Liver (tissue), 8 donors: ENCODE measurements at regions not wholly inside any gene's neighbourhood (a gene's known extent, or its start where the extent isn't known, plus 50 kb on each side); places are given as distances from the start of the nearest gene placed in this dataset.

Experiments
- DNase-seq: peaks from one replicate; pipeline ENCODE4 v3.0.0-alpha.2; 2017; ENCODE audit warnings: low spot score
- H3K27ac ChIP-seq, 2 donors: one replicate each; pipeline ENCODE4 v1.7.0; 2013; ENCODE audit warnings: inconsistent platforms in 2 of 2, low read length in 2 of 2, control low read depth in 1 of 2, low read depth in 1 of 2, mild to moderate bottlenecking in 1 of 2
- H3K27me3 ChIP-seq, 4 donors: one replicate each; pipeline versions ENCODE4 v1.6.1 to v1.7.0; 2013; ENCODE audit warnings: low read length in 3 of 4, inconsistent platforms in 1 of 4, mild to moderate bottlenecking in 1 of 4, moderate library complexity in 1 of 4; ENCODE audit not compliant: control insufficient read depth in 4 of 4, insufficient read depth in 4 of 4
- H3K36me3 ChIP-seq, 4 donors: one replicate each; pipeline versions ENCODE4 v1.6.1 to v1.7.0; 2013; ENCODE audit warnings: low read length in 3 of 4, mild to moderate bottlenecking in 3 of 4, low read depth in 1 of 4, moderate library complexity in 1 of 4; ENCODE audit not compliant: control insufficient read depth in 4 of 4, insufficient read depth in 3 of 4
- H3K4me1 ChIP-seq, 4 donors: one replicate each; pipeline versions ENCODE4 v1.6.1 to v1.7.0; 2013; ENCODE audit warnings: low read length in 3 of 4, mild to moderate bottlenecking in 3 of 4, moderate library complexity in 1 of 4; ENCODE audit not compliant: control insufficient read depth in 4 of 4, insufficient read depth in 4 of 4
- H3K4me3 ChIP-seq, 3 donors: one replicate each; pipeline versions ENCODE4 v1.6.1 to v1.7.0; 2013; ENCODE audit warnings: low read length in 3 of 3, control low read depth in 1 of 3, low read depth in 1 of 3, mild to moderate bottlenecking in 1 of 3
- H3K9ac ChIP-seq, 2 donors: one replicate each; pipeline ENCODE4 v1.7.0; 2013; ENCODE audit warnings: low read length in 2 of 2, mild to moderate bottlenecking in 2 of 2, moderate library complexity in 2 of 2, control low read depth in 1 of 2, low read depth in 1 of 2
- H3K9me3 ChIP-seq, 4 donors: one replicate each; pipeline versions ENCODE4 v1.6.1 to v1.7.0; 2013; ENCODE audit warnings: low read length in 3 of 4; ENCODE audit not compliant: control insufficient read depth in 4 of 4
- ATF3 ChIP-seq: IDR thresholded peaks from 2 replicates; pipeline ENCODE4 v1.6.1; 2016; ENCODE audit warnings: antibody characterized with exemption
- CTCF ChIP-seq: fragments of 150-350 bp; IDR thresholded peaks from 2 replicates; pipeline ENCODE4 v1.5.1; 2017; ENCODE audit warnings: improper control_type of control experiment, low read depth, low read length; ENCODE audit not compliant: missing input control
- EGR1 ChIP-seq, 2 donors: IDR thresholded peaks; 2 replicates each; pipeline ENCODE4 v1.6.1; 2016 to 2018; ENCODE audit warnings: antibody characterized with exemption in 2 of 2, low read depth in 2 of 2
- FOXA1 ChIP-seq: IDR thresholded peaks from 2 replicates; pipeline ENCODE4 v1.6.1; 2016; ENCODE audit warnings: antibody characterized with exemption
- GABPA ChIP-seq, 2 donors: IDR thresholded peaks in 1 of 2; conservative IDR thresholded peaks in 1 of 2; 2 replicates each; pipeline ENCODE4 v1.6.1; 2016; ENCODE audit warnings: antibody characterized with exemption in 2 of 2, mild to moderate bottlenecking in 1 of 2, moderate library complexity in 1 of 2
- HNF4A ChIP-seq, 2 donors: conservative IDR thresholded peaks; 2 replicates each; pipeline ENCODE4 v1.6.1; 2016; ENCODE audit warnings: antibody characterized with exemption in 2 of 2, mild to moderate bottlenecking in 2 of 2
- HNF4G ChIP-seq: IDR thresholded peaks from 2 replicates; pipeline ENCODE4 v1.6.1; 2016; ENCODE audit warnings: antibody characterized with exemption
- JUND ChIP-seq, 2 donors: IDR thresholded peaks; 2 replicates each; pipeline ENCODE4 v1.6.1; 2016; ENCODE audit warnings: antibody characterized with exemption in 2 of 2
- MAX ChIP-seq: IDR thresholded peaks from 2 replicates; pipeline ENCODE4 v1.6.1; 2016; ENCODE audit warnings: antibody characterized with exemption
- NR2F2 ChIP-seq: IDR thresholded peaks from 2 replicates; pipeline ENCODE4 v1.6.1; 2016; ENCODE audit warnings: antibody characterized with exemption
- RAD21 ChIP-seq, 2 donors: IDR thresholded peaks; 2 replicates each; pipeline ENCODE4 v1.6.1; 2016; ENCODE audit warnings: antibody characterized with exemption in 2 of 2, mild to moderate bottlenecking in 2 of 2
- RXRA ChIP-seq, 2 donors: IDR thresholded peaks; 2 replicates each; pipeline ENCODE4 v1.6.1; 2017 to 2018; ENCODE audit warnings: antibody characterized with exemption in 2 of 2, mild to moderate bottlenecking in 1 of 2
- SP1 ChIP-seq: IDR thresholded peaks from 2 replicates; pipeline ENCODE4 v1.6.1; 2018; ENCODE audit warnings: antibody characterized with exemption, mild to moderate bottlenecking
- TAF1 ChIP-seq: conservative IDR thresholded peaks from 2 replicates; pipeline ENCODE4 v1.6.1; 2016; ENCODE audit warnings: antibody characterized with exemption, mild to moderate bottlenecking
- YY1 ChIP-seq: IDR thresholded peaks from 2 replicates; pipeline ENCODE4 v1.6.1; 2016; ENCODE audit warnings: antibody characterized with exemption, mild to moderate bottlenecking
- ZBTB33 ChIP-seq: IDR thresholded peaks from 2 replicates; pipeline ENCODE4 v1.6.1; 2016; ENCODE audit warnings: antibody characterized with exemption
- WGBS: extraction: QIAGEN DNeasy Blood & Tissue Kit; methylation state at CpG from one replicate; pipeline ENCODE4 v1.1.7; 2013; 5-methylcytosine and 5-hydroxymethylcytosine counted together
- donor health status: healthy.
- donor health status: healthy.
- donor health status: healthy.
- donor health status: healthy.
- donor health status: healthy.

GRCh38 chr15:93566762-93567161, 477.8 kb upstream of the RGMA start:
- Histone ChIP-seq H3K36me3 (no peaks in the 10 kb centered on the region), H3K4me3 (no peak overlapping the region), H3K9ac (no peak overlapping the region), H3K27me3 (peaks cover 0 to 9% (median 0%) of the 10 kb centered on the region in 4 donors), H3K4me1 (no peaks in the 10 kb centered on the region), H3K27ac (no peak overlapping the region), H3K9me3 (peaks cover 0 to 2% (median 0%) of the 10 kb centered on the region in 4 donors)
- TF ChIP-seq CTCF = no peak
- TF ChIP-seq RXRA (IDR thresholded peaks at IDR 0.05) = no peak
- TF ChIP-seq YY1 = no peak
- no peak for TF ChIP-seq ZBTB33
- no peak for TF ChIP-seq HNF4A (conservative IDR thresholded peaks at IDR 0.05)
- TF ChIP-seq HNF4G = no peak
- TF ChIP-seq ATF3 = no peak
- TF ChIP-seq MAX = no peak
- TF ChIP-seq EGR1 (IDR thresholded peaks at IDR 0.05; ENCODE audit: low read depth in 2 of 2) = no peak
- no peak for TF ChIP-seq JUND (IDR thresholded peaks at IDR 0.05)
- TF ChIP-seq SP1 = no peak
- TF ChIP-seq TAF1 = no peak
- no peak for DNase-seq
- 56% methylated on average over 3 of the region's 3 CpGs for WGBS

GRCh38 chr15:93565201-93565600, 476.2 kb upstream of the RGMA start:
- Histone ChIP-seq H3K36me3 (no peaks in the 10 kb centered on the region), H3K27me3 (peaks cover 0 to 2% (median 0%) of the 10 kb centered on the region in 4 donors), H3K9me3 (peaks cover 0 to 2% (median 0%) of the 10 kb centered on the region in 4 donors), H3K4me3 (no peak overlapping the region), H3K27ac (no peak overlapping the region), H3K9ac (no peak overlapping the region), H3K4me1 (no peaks in the 10 kb centered on the region)
- 67% methylated on average over 4 of the region's 4 CpGs for WGBS
- no peak for TF ChIP-seq RXRA (IDR thresholded peaks at IDR 0.05)
- no peak for TF ChIP-seq NR2F2
- TF ChIP-seq CTCF = no peak
- TF ChIP-seq RAD21 (IDR thresholded peaks at IDR 0.05) = no peak
- no peak for TF ChIP-seq GABPA (IDR thresholded peaks at IDR 0.05 in 1 of 2, conservative IDR thresholded peaks at IDR 0.05 in 1 of 2)
- no peak for TF ChIP-seq FOXA1
- no peak for TF ChIP-seq JUND (IDR thresholded peaks at IDR 0.05)
- no peak for TF ChIP-seq HNF4G
- no peak for DNase-seq
